H1 (cell line): ENCODE measurements at regions not wholly inside any gene's neighbourhood (a gene's known extent, or its start where the extent isn't known, plus 50 kb on each side); places are given as distances from the start of the nearest gene placed in this dataset.

Experiments used
- BACH1 ChIP-seq: IDR thresholded peaks from 2 replicates; pipeline ENCODE4 v1.6.1; 2012; ENCODE audit warnings: low read length, improper control_type of control experiment
- NRF1 ChIP-seq: IDR thresholded peaks from 2 replicates; pipeline ENCODE4 v1.6.1; 2011; ENCODE audit warnings: mild to moderate bottlenecking, low read depth, low read length, improper control_type of control experiment
- RXRA ChIP-seq: IDR thresholded peaks from 2 replicates; pipeline ENCODE4 v1.6.1; 2011; ENCODE audit warnings: low read depth, mild to moderate bottlenecking, low read length, moderate library complexity; ENCODE audit not compliant: insufficient read depth
- SIRT6 ChIP-seq: IDR thresholded peaks from one replicate; pipeline ENCODE4 v1.7.1; 2012; ENCODE audit warnings: low read length, inconsistent platforms
- SP2 ChIP-seq: IDR thresholded peaks from 2 replicates; pipeline ENCODE4 v1.6.1; 2012; ENCODE audit warnings: mild to moderate bottlenecking, low read length, inconsistent platforms
- TF ChIP-seq, protein P1 (sequence below): IDR thresholded peaks from 2 replicates; pipeline ENCODE4 v1.6.1; 2012; ENCODE audit warnings: low read length, inconsistent platforms
- TF ChIP-seq, protein P2 (sequence below): IDR thresholded peaks from 2 replicates; pipeline ENCODE4 v1.6.1; 2011; ENCODE audit warnings: low read length, improper control_type of control experiment

DNA sequence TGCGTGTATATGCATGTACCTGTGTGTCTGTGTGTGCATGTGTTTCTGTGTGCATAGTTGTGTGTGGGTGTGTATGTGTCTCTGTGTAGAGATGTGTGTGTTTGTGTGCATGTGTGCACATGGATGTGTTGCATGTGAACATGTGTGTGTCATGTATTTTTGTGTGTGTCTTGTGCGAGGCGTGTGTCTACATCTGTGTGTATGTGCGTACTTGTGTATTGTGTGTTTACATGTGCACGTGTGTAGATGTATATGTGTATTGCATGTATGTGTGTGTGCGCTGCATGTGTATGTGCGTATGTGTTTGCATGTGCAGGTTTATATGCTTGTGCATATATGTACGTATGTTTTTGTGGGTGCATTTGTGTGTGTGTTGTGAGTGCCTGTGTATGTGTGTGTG is 735.2 kb downstream of the GALR1 start (continued):
- TF ChIP-seq, protein P1, sequence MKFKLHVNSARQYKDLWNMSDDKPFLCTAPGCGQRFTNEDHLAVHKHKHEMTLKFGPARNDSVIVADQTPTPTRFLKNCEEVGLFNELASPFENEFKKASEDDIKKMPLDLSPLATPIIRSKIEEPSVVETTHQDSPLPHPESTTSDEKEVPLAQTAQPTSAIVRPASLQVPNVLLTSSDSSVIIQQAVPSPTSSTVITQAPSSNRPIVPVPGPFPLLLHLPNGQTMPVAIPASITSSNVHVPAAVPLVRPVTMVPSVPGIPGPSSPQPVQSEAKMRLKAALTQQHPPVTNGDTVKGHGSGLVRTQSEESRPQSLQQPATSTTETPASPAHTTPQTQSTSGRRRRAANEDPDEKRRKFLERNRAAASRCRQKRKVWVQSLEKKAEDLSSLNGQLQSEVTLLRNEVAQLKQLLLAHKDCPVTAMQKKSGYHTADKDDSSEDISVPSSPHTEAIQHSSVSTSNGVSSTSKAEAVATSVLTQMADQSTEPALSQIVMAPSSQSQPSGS: no peak
- TF ChIP-seq BACH1 (no peak), NRF1 (no peak), SIRT6 (no peak), RXRA (no peak), SP2 (no peak)
- TF ChIP-seq, protein P2, sequence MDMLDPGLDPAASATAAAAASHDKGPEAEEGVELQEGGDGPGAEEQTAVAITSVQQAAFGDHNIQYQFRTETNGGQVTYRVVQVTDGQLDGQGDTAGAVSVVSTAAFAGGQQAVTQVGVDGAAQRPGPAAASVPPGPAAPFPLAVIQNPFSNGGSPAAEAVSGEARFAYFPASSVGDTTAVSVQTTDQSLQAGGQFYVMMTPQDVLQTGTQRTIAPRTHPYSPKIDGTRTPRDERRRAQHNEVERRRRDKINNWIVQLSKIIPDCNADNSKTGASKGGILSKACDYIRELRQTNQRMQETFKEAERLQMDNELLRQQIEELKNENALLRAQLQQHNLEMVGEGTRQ: no peak
- TF ChIP-seq, all 59 proteins: peak for 0
